Stimulated activated CD8-positive, alpha-beta memory T cell treated with anti-CD3 and anti-CD28 coated beads, Interleukin-12 subunit alpha, Interleukin-12 subunit beta, amount 100 ng/mL, for 1 hour (primary cell): ENCODE measurements at regions not wholly inside any gene's neighbourhood (a gene's known extent, or its start where the extent isn't known, plus 50 kb on each side); places are given as distances from the start of the nearest gene placed in this dataset.
A peak's percentile ranks its signal among the peaks of the same experiment; 100 is the strongest.

Experiments
- DNase-seq: peaks from one replicate; pipeline ENCODE4 v3.0.0-alpha.2; 2020; ENCODE audit warnings: low read depth

DNA sequence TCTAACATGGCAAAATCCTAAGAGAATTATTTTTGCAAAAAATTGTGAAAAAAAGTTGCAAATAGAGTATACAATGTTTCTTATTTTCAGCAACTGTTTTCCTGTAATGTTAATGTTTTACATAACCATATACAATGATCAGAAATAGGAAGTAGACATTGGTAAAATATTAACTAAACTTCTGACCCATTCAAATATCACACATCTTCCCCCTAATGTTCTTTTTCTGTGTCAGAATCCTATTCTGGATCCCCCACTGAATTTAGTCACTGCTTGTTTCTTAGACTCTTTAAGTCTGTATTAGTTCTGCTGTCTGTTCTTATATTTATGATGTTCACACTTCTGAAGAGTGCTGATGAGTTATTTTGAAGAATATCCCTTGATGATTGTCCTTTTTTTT is 62.0 kb downstream of the HFE start:
- DNase-seq = no peak

DNA sequence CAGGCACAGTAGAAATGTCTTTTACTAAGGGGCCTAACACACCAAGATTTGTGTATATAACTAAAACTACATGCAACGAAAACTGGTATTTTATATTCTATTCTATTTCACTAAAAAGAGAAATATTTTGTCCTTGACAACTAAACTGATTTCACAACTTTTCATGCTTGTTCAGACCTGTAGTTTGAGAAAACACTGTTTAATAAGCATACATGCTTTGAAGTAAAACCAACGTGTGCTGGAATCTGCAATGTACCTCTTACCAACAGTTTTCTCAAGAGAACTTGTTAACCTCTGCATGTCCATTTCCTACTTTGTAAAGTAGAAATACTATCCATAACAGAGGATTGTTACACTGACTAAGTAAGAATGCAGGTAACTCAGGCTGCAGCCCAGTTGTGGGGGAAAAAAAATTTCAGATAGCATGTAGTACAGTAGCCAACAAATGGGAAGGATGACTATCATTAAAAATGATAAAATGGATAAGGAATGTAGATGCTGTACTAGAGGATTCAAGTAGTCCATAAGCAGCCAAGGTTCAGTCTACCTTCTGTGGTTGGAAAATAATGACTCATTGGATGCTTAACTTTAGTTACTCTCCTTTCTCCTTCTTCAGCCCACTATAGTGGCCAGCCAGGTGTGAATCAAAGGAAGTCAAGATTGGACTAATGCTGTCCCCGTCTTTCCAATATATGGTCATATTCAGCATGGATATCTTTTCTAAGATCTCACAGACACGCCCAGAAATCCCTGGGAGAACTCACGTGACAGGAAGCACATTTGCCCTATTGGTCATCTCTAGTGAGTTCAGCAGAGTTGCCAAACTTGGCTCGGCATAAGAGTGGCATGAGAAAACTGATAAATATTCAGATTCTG is 65.2 kb downstream of the HFE start:
- no peak for DNase-seq

DNA sequence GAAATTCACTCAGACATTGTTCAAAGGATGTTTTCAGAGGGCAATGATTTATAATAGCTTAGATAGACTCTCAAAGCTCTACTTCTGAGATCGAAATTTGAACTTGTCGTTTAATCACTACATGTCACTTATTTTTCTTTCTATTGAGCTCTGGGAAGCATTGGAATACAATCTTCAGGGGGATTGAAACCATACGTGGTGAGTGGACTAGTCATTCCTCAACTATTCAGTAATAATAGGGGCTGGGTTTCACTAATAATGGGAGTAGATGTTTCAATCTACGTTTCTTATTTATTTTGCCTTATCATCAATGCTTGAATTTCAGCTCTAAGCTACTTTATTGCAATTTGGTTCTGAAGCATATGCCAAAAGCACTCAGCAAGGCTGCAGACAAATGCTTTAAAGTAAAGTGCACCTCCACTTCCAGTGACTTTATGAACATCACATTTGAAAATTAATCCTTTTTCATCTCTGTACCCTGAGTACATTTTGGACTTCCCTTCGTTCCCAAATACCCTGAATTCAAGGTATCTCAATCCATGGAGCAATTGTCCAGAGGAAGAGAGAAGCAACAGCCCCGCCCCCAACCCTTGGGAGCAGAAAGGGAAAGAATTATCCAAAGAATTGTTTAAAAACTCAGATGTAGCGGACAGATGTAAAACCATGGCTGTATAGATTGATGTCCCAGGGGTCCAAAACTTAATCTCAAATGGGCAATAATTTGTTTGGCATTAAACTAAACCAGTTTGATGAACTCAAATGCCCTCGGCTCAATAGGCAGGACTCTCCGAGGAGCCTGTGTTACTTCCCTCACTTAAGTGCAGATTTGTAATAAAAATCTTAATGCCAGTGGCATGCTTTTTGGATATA is 68.1 kb downstream of the HFE start:
- DNase-seq = no peak

DNA sequence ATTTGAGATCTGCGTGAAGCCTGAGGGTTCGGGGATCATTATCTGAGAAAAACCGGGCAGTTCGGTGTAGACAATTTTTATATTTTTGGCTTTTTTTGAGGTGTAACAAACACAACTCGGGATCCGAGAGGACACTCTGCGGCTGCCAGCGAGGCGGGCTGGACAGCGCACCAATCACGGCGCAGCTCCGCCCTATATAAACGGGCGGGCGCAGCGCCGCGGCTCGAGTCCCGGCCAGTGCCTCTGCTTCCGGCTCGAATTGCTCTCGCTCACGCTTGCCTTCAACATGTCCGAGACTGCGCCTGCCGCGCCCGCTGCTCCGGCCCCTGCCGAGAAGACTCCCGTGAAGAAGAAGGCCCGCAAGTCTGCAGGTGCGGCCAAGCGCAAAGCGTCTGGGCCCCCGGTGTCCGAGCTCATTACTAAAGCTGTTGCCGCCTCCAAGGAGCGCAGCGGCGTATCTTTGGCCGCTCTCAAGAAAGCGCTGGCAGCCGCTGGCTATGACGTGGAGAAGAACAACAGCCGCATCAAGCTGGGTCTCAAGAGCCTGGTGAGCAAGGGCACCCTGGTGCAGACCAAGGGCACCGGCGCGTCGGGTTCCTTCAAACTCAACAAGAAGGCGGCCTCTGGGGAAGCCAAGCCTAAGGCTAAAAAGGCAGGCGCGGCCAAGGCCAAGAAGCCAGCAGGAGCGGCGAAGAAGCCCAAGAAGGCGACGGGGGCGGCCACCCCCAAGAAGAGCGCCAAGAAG is 69.0 kb downstream of the HFE start:
- DNase-seq = peak; percentile 69

DNA sequence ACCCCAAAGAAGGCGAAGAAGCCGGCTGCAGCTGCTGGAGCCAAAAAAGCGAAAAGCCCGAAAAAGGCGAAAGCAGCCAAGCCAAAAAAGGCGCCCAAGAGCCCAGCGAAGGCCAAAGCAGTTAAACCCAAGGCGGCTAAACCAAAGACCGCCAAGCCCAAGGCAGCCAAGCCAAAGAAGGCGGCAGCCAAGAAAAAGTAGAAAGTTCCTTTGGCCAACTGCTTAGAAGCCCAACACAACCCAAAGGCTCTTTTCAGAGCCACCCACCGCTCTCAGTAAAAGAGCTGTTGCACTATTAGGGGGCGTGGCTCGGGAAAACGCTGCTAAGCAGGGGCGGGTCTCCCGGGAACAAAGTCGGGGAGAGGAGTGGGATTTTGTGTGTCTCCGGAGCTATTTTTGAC is 69.6 kb downstream of the HFE start:
- DNase-seq = peak; percentile 32

GRCh38 chr6:26157251-26158075 is 70.2 kb downstream of the HFE start:
- no peak for DNase-seq

DNA sequence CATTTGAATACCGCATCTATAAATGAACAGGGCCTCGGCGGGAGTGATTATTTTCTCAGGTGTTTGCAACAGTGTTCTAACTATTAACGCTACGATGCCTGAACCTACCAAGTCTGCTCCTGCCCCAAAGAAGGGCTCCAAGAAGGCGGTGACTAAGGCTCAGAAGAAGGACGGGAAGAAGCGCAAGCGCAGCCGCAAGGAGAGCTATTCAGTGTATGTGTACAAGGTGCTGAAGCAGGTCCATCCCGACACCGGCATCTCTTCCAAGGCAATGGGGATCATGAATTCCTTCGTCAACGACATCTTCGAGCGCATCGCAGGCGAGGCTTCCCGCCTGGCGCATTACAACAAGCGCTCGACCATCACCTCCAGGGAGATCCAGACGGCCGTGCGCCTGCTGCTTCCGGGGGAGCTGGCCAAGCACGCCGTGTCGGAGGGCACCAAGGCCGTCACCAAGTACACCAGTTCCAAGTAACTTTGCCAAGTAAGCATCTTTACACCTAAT is 70.9 kb downstream of the HFE start:
- peak; percentile 75 for DNase-seq

DNA sequence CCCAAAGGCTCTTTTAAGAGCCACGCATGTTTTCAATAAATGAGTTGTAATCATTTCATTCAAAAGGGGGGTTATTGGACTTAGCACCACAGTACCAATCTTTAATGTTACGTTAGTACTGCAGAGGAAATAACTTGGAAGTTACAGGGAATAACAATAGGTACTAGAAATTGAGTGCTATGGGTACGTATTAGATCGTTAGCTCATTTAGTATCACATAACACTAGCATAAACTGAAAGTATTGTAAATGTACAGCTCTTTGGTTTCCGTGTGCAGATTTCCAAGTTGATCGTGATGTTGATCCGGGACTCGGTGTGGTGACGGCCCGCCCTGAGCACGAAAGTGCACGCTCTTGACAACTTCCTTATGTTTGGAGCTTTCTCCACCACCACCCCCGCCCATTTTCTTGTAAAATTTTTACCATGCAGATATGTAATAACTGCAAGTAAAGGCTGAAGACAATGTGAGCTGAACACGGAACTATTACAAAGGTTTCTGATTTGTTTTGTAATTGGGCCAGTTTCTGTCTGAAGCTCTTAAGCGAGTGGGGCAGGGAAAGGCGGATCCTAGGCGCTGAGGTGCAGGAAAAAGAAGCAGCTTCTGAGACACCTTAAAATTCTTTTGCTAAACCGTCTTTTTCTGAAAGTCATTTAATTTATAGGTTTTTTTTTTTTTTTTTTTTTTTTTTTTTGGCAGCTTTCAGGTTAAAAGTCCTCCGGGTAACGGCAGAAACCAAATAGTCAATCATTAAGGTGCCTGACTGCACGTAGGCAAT is 71.5 kb downstream of the HFE start:
- peak; percentile 30 for DNase-seq

DNA sequence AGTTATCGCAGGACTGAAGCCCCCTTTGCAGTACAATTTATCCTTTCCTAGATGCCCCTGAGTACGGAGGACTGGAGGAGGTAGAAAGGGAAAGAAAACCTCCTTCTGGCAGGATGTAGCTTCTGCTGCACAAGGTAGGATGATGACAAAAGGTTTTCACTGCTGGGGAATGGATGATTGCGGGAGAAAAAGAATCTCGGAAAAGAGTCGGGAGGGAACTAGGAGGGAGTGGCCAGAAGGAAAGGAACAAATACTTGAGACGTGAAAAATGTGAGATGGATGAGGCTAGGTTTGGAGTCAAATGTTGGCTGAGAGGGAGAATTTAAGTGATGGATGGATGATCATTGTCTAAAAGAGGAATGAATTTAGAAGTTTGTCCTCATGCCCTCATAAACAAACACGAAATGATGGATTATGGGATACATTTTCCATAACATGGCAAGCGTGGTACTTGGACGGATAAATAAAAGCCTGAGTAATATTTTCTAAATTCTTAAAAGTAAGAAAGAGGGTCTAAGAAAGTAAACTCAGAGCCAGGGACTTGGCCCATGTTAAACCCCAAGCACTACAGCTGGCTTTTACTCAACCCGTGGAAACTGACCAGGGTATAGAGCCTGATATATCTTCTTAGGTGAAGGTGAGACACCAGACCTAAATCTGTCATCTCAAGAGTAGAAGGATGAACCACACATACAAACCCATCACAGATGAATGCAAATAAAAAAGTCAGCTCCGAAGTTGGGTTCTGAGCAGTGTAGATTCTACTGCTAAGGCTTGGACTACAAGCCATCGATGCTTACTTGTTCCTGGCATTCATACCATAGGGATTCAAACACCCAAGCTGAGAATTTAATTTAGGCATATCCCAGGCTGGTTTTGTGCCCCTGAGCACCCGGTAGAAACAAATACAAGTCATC is 72.4 kb downstream of the HFE start:
- no peak for DNase-seq

DNA sequence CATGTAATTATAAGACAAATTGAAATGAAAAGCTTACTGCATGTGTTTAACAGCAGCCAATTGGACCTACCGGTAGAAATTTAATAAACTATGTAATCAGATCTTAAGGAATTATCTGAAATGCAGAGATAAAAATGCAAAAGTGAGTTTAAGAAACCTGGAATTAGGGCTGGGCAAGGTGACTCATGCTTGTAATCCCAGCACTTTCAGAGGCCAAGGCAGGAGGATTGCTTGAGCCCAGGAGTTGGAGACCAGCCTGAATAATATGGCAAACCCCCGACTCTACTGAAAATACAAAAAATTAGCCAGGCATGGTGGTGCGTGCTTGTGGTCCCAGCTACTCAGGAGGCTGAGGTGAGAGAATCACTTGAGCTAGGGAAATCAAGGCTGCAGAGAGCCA is 74.1 kb downstream of the HFE start:
- no peak for DNase-seq

DNA sequence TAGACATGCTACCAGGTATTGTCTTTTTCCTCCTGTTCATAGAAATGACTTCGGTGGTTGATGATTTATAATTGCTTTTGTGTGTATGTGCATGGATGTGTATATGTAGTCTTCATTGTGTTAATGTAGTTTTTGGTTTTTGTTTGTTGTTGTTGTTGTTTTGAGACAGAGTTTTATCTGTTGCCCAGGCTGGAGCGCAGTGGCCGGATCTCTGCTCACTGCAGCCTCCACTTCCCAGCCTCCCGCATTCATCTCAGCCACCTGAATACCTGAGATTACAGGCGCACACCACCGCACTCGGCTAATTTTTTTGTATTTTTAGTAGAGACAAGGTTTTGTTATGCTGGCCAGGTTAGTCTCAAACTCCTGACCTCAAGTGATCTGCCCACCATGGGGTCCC is 75.2 kb downstream of the HFE start:
- no peak for DNase-seq

DNA sequence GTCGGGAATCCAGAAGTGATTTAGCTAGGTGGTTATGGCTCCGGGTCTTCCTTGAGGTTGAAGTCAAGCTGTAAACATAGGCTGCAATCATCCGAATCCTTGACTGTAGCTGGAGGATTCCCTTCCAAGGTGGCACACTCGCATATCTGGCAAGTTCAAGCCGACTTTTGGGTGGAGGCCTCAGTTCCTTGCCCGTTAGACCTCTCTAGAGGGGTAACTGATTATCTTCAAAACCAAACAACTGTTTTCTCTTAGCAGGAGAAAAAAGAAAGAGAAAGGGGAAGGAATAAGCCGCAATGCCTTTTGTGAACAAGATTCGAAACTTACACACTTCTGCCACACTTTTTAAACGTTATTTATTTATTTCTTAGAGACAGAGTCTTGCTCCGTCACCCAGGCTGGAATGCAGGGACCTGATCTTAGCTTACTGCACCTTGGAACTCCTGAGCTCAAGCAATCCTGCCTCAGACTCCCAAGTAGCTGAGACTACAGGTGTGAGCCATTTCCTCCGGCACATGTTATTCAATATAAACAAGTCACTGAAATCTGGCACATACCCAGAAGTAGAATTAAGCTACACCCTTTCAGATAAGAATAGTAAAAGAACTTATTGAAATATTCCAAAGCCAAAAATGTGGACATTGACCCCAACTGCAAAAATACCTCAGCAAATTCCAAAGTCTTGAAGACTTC is 76.3 kb downstream of the HFE start:
- no peak for DNase-seq

GRCh38 chr6:26164120-26164505 is 76.9 kb downstream of the HFE start:
- no peak for DNase-seq

DNA sequence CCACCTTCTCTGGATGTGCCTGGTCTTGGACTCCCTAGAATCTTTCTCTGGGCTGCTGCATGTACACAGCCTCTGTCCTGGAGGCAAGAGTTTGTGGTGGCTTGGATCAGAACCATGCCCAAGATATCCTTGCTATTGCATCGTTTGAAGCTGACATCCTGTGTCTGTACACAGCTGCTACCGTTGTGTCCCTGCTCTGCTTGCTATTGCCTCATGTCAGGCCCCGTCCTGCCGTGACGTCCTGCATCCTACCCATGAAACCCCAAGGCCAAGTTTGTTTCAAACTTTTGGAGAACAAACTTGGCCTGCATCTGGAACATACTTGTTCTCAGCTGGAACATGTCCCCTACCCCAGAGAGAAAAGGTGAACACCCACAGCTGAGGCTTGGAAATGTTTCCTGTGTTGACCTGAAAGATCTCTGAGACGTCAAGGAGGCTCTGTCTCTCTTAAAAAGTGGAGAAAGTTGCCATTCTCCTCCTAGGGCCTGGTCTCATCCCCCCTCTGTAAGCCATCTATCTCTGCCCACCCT is 78.1 kb downstream of the HFE start:
- no peak for DNase-seq

- DNase-seq = no peak
Measured at GRCh38 chr6:26170181-26170580, 83.0 kb downstream of the HFE start.

GRCh38 chr6:26170951-26171841 is 84.0 kb downstream of the HFE start:
- DNase-seq = no peak

- DNase-seq = no peak
Measured at GRCh38 chr6:26172608-26172968, 85.4 kb downstream of the HFE start.

- DNase-seq = no peak
Measured at GRCh38 chr6:26173836-26174145, 86.6 kb downstream of the HFE start.
